Astrocyte of the spinal cord (primary cell): ENCODE measurements at regions not wholly inside any gene's neighbourhood (a gene's known extent, or its start where the extent isn't known, plus 50 kb on each side); places are given as distances from the start of the nearest gene placed in this dataset.

Experiments used
- DNase-seq: peaks from one replicate; pipeline ENCODE4 v3.0.0; 2011; ENCODE audit warnings: low read depth, low spot score
- H3K4me3 ChIP-seq: 2 replicates; pipeline ENCODE4 v1.5.1; 2011; ENCODE audit warnings: low read depth, mild to moderate bottlenecking, low read length, moderate library complexity
- in situ Hi-C: cut with HindIII; loops from 2 replicates; pipeline ENCODE4 v1.10.0; 2017; ENCODE audit warnings: low sequenced_read_pairs
- TF ChIP-seq, protein P1 (sequence below): IDR thresholded peaks from 2 replicates; pipeline ENCODE4 v1.5.1; 2012; ENCODE audit warnings: low read depth, mild to moderate bottlenecking, low read length, inconsistent platforms

DNA sequence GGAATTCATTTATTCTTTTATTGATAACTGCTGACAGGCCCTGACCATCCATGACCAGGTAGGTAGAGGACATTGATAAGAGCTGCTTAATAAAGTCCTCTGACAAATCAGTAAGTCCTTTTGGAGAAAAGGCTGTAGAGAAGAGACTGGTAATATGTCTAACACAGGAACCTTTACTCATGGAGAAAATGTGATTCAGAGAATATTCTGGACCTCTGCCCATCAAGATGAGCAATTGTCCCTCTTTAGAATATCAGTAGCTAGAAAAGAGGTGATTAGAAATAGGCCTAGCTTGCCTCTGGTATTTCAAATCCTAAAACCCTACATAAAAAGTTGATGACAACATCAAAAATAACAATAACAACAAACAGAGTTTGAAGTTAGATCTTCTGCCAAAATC, 642.3 kb downstream of the TBC1D4 start:
- DNase-seq, result peak; percentile 22
- H3K4me3 ChIP-seq, result no peak overlapping the region
- in situ Hi-C loops, result no loop called here
- TF ChIP-seq, protein P1, sequence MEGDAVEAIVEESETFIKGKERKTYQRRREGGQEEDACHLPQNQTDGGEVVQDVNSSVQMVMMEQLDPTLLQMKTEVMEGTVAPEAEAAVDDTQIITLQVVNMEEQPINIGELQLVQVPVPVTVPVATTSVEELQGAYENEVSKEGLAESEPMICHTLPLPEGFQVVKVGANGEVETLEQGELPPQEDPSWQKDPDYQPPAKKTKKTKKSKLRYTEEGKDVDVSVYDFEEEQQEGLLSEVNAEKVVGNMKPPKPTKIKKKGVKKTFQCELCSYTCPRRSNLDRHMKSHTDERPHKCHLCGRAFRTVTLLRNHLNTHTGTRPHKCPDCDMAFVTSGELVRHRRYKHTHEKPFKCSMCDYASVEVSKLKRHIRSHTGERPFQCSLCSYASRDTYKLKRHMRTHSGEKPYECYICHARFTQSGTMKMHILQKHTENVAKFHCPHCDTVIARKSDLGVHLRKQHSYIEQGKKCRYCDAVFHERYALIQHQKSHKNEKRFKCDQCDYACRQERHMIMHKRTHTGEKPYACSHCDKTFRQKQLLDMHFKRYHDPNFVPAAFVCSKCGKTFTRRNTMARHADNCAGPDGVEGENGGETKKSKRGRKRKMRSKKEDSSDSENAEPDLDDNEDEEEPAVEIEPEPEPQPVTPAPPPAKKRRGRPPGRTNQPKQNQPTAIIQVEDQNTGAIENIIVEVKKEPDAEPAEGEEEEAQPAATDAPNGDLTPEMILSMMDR, result no peak

DNA sequence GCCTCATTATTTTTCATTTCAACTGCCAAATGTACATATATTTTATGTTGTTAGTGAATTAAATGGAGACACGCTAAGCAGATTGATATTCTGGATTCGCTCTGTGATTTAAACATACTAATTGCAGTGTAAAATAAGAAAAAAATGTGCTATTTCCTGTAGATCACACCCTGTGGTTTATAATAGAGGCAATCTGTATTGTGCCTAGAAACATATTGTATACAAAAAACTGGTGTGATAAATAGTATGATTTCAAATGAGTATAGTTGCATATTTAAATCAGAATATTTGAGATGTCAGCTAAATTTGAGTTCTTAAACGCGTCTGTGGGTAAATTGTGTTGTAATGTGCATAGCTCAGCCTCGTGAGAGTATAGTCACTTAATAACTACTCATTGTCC, 643.9 kb downstream of the TBC1D4 start:
- in situ Hi-C loops, result no loop called here
- no peak for DNase-seq
- no peak overlapping the region for H3K4me3 ChIP-seq
- TF ChIP-seq, protein P1, result no peak

DNA sequence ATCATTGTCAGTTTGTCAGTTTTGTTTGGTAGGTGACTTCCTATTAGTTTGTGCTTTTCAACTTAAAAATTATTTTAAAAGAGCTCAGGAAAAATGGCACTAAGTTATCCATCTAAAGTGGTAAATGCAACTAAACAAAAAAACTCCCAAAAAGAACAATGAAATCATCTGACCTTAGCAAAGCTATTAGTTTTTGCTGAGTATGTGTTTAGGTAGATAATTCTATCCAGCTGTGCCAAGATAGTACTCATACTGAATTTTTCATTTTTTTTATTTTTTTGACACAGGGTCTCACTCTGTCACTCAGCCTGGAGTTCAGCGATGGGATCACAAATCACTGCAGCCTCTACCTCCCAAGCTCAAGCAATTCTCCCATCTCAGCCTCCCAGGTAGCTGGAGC, 645.3 kb downstream of the TBC1D4 start:
- TF ChIP-seq, protein P1, result no peak
- DNase-seq, result no peak
- in situ Hi-C loops, result no loop called here
- no peak overlapping the region for H3K4me3 ChIP-seq

DNA sequence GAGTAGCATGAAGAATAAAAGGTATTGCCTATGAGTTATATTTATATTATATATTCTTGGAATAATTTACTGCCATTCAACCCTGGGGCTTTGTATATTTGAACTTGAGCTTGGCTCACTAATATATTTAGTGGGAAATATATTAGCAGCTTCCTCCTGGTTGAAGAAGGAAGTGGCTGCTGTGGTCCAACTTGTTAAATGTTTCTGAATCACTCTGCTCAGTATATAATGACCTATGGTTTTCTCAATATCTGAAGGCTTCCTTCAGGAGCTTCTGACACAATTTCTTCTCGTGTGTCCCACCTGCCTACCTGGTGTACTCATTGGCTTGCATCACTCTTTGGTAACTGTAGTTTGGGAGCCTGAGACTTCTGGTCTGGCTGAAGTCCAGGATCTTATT, 646.4 kb downstream of the TBC1D4 start:
- DNase-seq, result no peak
- H3K4me3 ChIP-seq, result no peak overlapping the region
- in situ Hi-C loops, result no loop called here
- TF ChIP-seq, protein P1, result no peak

DNA sequence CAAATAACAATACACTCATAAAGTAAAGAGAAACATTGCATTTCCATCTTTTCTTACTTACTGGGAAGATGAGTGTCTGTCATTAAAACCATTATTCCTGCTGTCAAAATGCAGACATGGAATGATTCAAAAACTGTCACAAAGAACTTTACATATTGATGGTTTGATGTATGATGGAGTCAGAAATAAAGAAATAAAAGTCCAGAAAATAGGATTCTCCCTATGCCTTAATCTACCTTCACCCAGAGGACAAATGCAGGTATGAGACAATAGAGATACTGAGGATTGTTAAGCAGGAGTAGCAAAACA, 656.1 kb downstream of the TBC1D4 start:
- TF ChIP-seq, protein P1, result no peak
- DNase-seq, result no peak
- in situ Hi-C loops, result no loop called here
- H3K4me3 ChIP-seq, result no peak overlapping the region

DNA sequence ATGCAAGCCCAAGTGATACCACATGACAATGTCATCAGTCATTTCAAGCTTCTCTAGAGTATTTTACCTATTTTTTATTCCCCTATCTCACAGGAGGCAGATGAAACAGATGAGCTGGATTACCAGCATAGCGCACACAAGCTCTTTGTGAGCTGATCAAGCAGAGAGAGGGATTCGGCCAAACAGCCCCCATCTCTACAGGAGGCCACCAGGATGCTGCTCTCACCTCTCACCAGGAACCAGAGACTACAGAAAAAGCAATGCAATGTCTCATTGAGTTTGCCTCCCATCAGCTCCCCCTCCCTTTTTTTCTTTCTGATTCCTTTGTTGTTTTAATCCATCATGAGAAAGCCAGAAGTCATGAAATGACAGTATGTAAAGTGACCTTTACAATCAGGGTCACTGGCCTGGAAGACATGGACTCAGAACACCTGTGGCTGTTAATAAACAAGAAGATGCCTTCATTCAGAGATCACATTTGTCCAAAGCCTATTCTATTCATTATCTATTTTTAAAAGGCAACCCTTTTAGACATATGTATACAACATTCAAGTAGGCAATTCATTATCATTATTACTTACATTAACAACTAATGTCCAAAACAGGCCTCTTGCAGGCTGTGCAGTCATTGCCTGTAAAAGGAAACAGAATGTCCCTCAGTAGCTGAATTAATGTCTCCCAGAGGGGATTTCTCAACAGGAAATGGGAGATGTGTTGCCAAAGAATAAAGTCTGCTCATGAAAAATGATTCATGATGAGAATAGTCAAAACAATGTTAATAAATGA, 656.6 kb downstream of the TBC1D4 start:
- DNase-seq, result peak; percentile 64
- in situ Hi-C loops, result no loop called here
- TF ChIP-seq, protein P1, result no peak

More for the DNA sequence above, 656.6 kb downstream of the TBC1D4 start:
- no peak overlapping the region for H3K4me3 ChIP-seq
